ENCODE measurements at regions not wholly inside any gene's neighbourhood (a gene's known extent, or its start where the extent isn't known, plus 50 kb on each side); places are given as distances from the start of the nearest gene placed in this dataset.
"Not testable (repeated sequence)": the region's sequence is repeated elsewhere in the genome, so short reads cannot be mapped to it uniquely, and the experiment has no call there.

- CTCF ChIA-PET: no interaction called here
- POLR2A ChIA-PET: no interaction called here
Observed at GRCh38 chr5:57880216-57880615, 397.6 kb upstream of the ACTBL2 start.

GRCh38 chr5:57878301-57878722, 395.7 kb upstream of the ACTBL2 start:
- POLR2A ChIA-PET: no interaction called here
- CTCF ChIA-PET: no interaction called here

GRCh38 chr5:57871496-57871895, 388.9 kb upstream of the ACTBL2 start:
- POLR2A ChIA-PET: no interaction called here
- CTCF ChIA-PET: no interaction called here

- CTCF ChIA-PET, POLR2A ChIA-PET: not testable (repeated sequence)
Observed at GRCh38 chr5:57870267-57870666, 387.7 kb upstream of the ACTBL2 start.

- ChIA-PET CTCF (no interaction called here), POLR2A (no interaction called here)
Observed at GRCh38 chr5:57863661-57864060, 381.1 kb upstream of the ACTBL2 start.

- ChIA-PET CTCF (no interaction called here), POLR2A (no interaction called here)
Observed at GRCh38 chr5:57862942-57863341, 380.3 kb upstream of the ACTBL2 start.

GRCh38 chr5:57862471-57862911, 379.9 kb upstream of the ACTBL2 start:
- ChIA-PET POLR2A (no interaction called here), CTCF (no interaction called here)

- POLR2A ChIA-PET: no interaction called here
- CTCF ChIA-PET: no interaction called here
Observed at GRCh38 chr5:57859626-57860025, 377.0 kb upstream of the ACTBL2 start.

- POLR2A ChIA-PET: no interaction called here
- CTCF ChIA-PET: no interaction called here
Observed at GRCh38 chr5:57858905-57859304, 376.3 kb upstream of the ACTBL2 start.

GRCh38 chr5:57857696-57858095, 375.1 kb upstream of the ACTBL2 start:
- ChIA-PET CTCF (no interaction called here), POLR2A (no interaction called here)

- ChIA-PET CTCF (no interaction called here), POLR2A (interaction anchor here (0.6 kb wide), 1 partner anchor 473 kb away, joined by 3 read pairs; no protein-coding TSS in a partner anchor)
Observed at GRCh38 chr5:57855831-57856230, 373.2 kb upstream of the ACTBL2 start.

GRCh38 chr5:57853929-57854697, 371.5 kb upstream of the ACTBL2 start:
- ChIA-PET POLR2A (no interaction called here), CTCF (no interaction called here)

- ChIA-PET POLR2A (no interaction called here), CTCF (no interaction called here)
Observed at GRCh38 chr5:57850109-57850508, 367.5 kb upstream of the ACTBL2 start.

- ChIA-PET CTCF (no interaction called here), POLR2A (no interaction called here)
Observed at GRCh38 chr5:57845025-57845424, 362.4 kb upstream of the ACTBL2 start.

GRCh38 chr5:57844410-57844809, 361.8 kb upstream of the ACTBL2 start:
- ChIA-PET CTCF (no interaction called here), POLR2A (no interaction called here)

- ChIA-PET POLR2A (no interaction called here), CTCF (no interaction called here)
Observed at GRCh38 chr5:57843059-57843367, 360.4 kb upstream of the ACTBL2 start.

- CTCF ChIA-PET: no interaction called here
- POLR2A ChIA-PET: no interaction called here
Observed at GRCh38 chr5:57842364-57843058, 359.9 kb upstream of the ACTBL2 start.

GRCh38 chr5:57841676-57842363, 359.2 kb upstream of the ACTBL2 start:
- ChIA-PET POLR2A (no interaction called here), CTCF (no interaction called here)

- CTCF ChIA-PET: no interaction called here
- POLR2A ChIA-PET: no interaction called here
Observed at GRCh38 chr5:57839437-57840079, 356.9 kb upstream of the ACTBL2 start.

- CTCF ChIA-PET: no interaction called here
- POLR2A ChIA-PET: no interaction called here
Observed at GRCh38 chr5:57839025-57839424, 356.4 kb upstream of the ACTBL2 start.

- ChIA-PET POLR2A (no interaction called here), CTCF (no interaction called here)
Observed at GRCh38 chr5:57836921-57837320, 354.3 kb upstream of the ACTBL2 start.

Measured in activated CD8-positive, alpha-beta memory T cell treated with anti-CD3 and anti-CD28 coated beads for 36 hours (primary cell).